PFSK-1 (cell line): ENCODE measurements at regions not wholly inside any gene's neighbourhood (a gene's known extent, or its start where the extent isn't known, plus 50 kb on each side); places are given as distances from the start of the nearest gene placed in this dataset.

Source experiments
- FOXP2 ChIP-seq: optimal IDR thresholded peaks from 2 replicates; pipeline ENCODE3; 2011; ENCODE audit warnings: borderline replicate concordance, control low read depth, inconsistent platforms; ENCODE audit not compliant: insufficient read depth; ENCODE audit errors: extremely low read length, extremely low read depth
- POLR2AphosphoS5 ChIP-seq: IDR thresholded peaks from 2 replicates; pipeline ENCODE4 v1.6.1; 2012; ENCODE audit warnings: low read depth, mild to moderate bottlenecking, control low read depth, low read length, moderate library complexity
- REST ChIP-seq, 2 experiments: IDR thresholded peaks; 2 replicates each; pipeline versions ENCODE4 v1.6.1 to v1.8.0; 2011 to 2012; ENCODE audit warnings: low read depth in 2 of 2, low read length in 2 of 2, control low read depth in 1 of 2, inconsistent platforms in 1 of 2, mild to moderate bottlenecking in 1 of 2, moderate library complexity in 1 of 2; ENCODE audit not compliant: insufficient read depth in 1 of 2
- SIN3A ChIP-seq: IDR thresholded peaks from 2 replicates; pipeline ENCODE4 v1.6.1; 2012; ENCODE audit warnings: mild to moderate bottlenecking, low read length, moderate library complexity, borderline replicate concordance; ENCODE audit not compliant: insufficient read depth
- TAF1 ChIP-seq: IDR thresholded peaks from 2 replicates; pipeline ENCODE4 v1.6.1; 2012; ENCODE audit warnings: low read length, control low read depth, borderline replicate concordance; ENCODE audit not compliant: insufficient read depth

- no peak for TF ChIP-seq POLR2AphosphoS5
- no peak for TF ChIP-seq SIN3A
- TF ChIP-seq REST (IDR thresholded peaks at IDR 0.05; ENCODE audit: insufficient read depth in 1 of 2, low read depth in 2 of 2, low read length in 2 of 2): no peak
- no peak for TF ChIP-seq TAF1
- TF ChIP-seq FOXP2: no peak
Observed at GRCh38 chr12:115837220-115837619, 440.3 kb downstream of the MED13L start.
